ENCODE measurements at regions not wholly inside any gene's neighbourhood (a gene's known extent, or its start where the extent isn't known, plus 50 kb on each side); places are given as distances from the start of the nearest gene placed in this dataset.

- Histone ChIP-seq H3K9ac (ENCODE audit: low read length) (no peak overlapping the region), H3K27me3 (replicated peaks; ENCODE audit: insufficient read depth, low read length) (no peaks in the 10 kb centered on the region), H3K4me3 (ENCODE audit: low read length) (no peak overlapping the region), H3K9me3 (replicated peaks; ENCODE audit: insufficient read depth, low read length) (no peaks in the 10 kb centered on the region), H3K4me2 (ENCODE audit: low read depth, low read length) (no peak overlapping the region), H3K36me3 (replicated peaks; ENCODE audit: insufficient read depth, low read length) (no peaks in the 10 kb centered on the region), H3F3A (ENCODE audit: insufficient read depth, low read length) (no peaks in the 10 kb centered on the region), H3K79me2 (ENCODE audit: low read length) (no peaks in the 10 kb centered on the region), H3K27ac (ENCODE audit: low read length) (no peak overlapping the region), H3K9me2 (replicated peaks; ENCODE audit: insufficient read depth, low read length) (no peaks in the 10 kb centered on the region), H4K20me1 (ENCODE audit: insufficient read depth, low read length) (no peaks in the 10 kb centered on the region), H3K4me1 (ENCODE audit: low read length) (no peaks in the 10 kb centered on the region), H2AFZ (ENCODE audit: low read length) (no peak overlapping the region)
- TF ChIP-seq CTCF (IDR thresholded peaks at IDR 0.05; ENCODE audit: low read length) (no peak), EZH2phosphoT487 (IDR thresholded peaks at IDR 0.05; ENCODE audit: low read length) (no peak), EZH2 (optimal IDR thresholded peaks at IDR 0.05; ENCODE audit: low read depth, low read length) (no peak)
- no peak for DNase-seq
Measured at GRCh38 chr10:55446441-55447002, 645.5 kb upstream of the PCDH15 start.

GRCh38 chr10:55441777-55442176 lies 640.7 kb upstream of the PCDH15 start:
- Histone ChIP-seq H3K4me1 (ENCODE audit: low read length) (no peaks in the 10 kb centered on the region), H4K20me1 (ENCODE audit: insufficient read depth, low read length) (no peaks in the 10 kb centered on the region), H3K27me3 (replicated peaks; ENCODE audit: insufficient read depth, low read length) (no peaks in the 10 kb centered on the region), H2AFZ (ENCODE audit: low read length) (no peak overlapping the region), H3K9me3 (replicated peaks; ENCODE audit: insufficient read depth, low read length) (no peaks in the 10 kb centered on the region), H3K4me2 (ENCODE audit: low read depth, low read length) (no peak overlapping the region), H3K4me3 (ENCODE audit: low read length) (no peak overlapping the region), H3K27ac (ENCODE audit: low read length) (no peak overlapping the region), H3K9me2 (replicated peaks; ENCODE audit: insufficient read depth, low read length) (no peaks in the 10 kb centered on the region), H3K79me2 (ENCODE audit: low read length) (no peaks in the 10 kb centered on the region), H3K36me3 (replicated peaks; ENCODE audit: insufficient read depth, low read length) (no peaks in the 10 kb centered on the region), H3F3A (ENCODE audit: insufficient read depth, low read length) (no peaks in the 10 kb centered on the region), H3K9ac (ENCODE audit: low read length) (no peak overlapping the region)
- no peak for DNase-seq
- no peak for TF ChIP-seq EZH2 (optimal IDR thresholded peaks at IDR 0.05; ENCODE audit: low read depth, low read length)
- no peak for TF ChIP-seq CTCF (IDR thresholded peaks at IDR 0.05; ENCODE audit: low read length)
- TF ChIP-seq EZH2phosphoT487 (IDR thresholded peaks at IDR 0.05; ENCODE audit: low read length) = no peak

DNA sequence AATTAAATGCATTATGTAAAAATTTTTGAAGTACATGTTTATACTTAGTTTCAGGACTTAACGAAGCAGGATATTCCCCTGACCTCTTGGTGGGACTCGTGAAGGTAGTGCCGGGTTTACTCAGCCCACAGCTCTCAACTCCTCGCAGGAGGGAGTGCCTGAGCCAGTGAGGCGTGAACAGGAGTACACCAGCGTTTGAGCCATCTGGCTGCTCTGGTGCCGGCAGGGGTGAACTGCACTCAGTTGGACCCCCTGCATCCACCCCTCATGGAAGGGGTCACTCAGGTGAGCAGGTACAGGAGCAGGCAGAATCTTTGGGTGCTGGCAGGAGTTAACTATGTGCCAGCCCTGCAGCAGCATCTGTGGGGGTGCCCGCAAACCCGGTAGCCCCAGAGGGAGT lies 625.1 kb upstream of the PCDH15 start:
- Histone ChIP-seq H3K27me3 (replicated peaks; ENCODE audit: insufficient read depth, low read length) (no peaks in the 10 kb centered on the region), H3K4me1 (ENCODE audit: low read length) (no peaks in the 10 kb centered on the region), H3K9me2 (replicated peaks; ENCODE audit: insufficient read depth, low read length) (no peaks in the 10 kb centered on the region), H3K36me3 (replicated peaks; ENCODE audit: insufficient read depth, low read length) (no peaks in the 10 kb centered on the region), H3K4me3 (ENCODE audit: low read length) (no peak overlapping the region), H3F3A (ENCODE audit: insufficient read depth, low read length) (no peaks in the 10 kb centered on the region), H4K20me1 (ENCODE audit: insufficient read depth, low read length) (no peaks in the 10 kb centered on the region), H2AFZ (ENCODE audit: low read length) (no peak overlapping the region), H3K27ac (ENCODE audit: low read length) (no peak overlapping the region), H3K4me2 (ENCODE audit: low read depth, low read length) (no peak overlapping the region), H3K9ac (ENCODE audit: low read length) (no peak overlapping the region), H3K79me2 (ENCODE audit: low read length) (no peaks in the 10 kb centered on the region), H3K9me3 (replicated peaks; ENCODE audit: insufficient read depth, low read length) (no peaks in the 10 kb centered on the region)
- TF ChIP-seq EZH2 (optimal IDR thresholded peaks at IDR 0.05; ENCODE audit: low read depth, low read length) = no peak
- TF ChIP-seq CTCF (IDR thresholded peaks at IDR 0.05; ENCODE audit: low read length) = no peak
- TF ChIP-seq EZH2phosphoT487 (IDR thresholded peaks at IDR 0.05; ENCODE audit: low read length) = no peak
- DNase-seq = no peak
